HG03139 (cell line): ENCODE measurements at regions not wholly inside any gene's neighbourhood (a gene's known extent, or its start where the extent isn't known, plus 50 kb on each side); places are given as distances from the start of the nearest gene placed in this dataset.
"Not testable (repeated sequence)": the region's sequence is repeated elsewhere in the genome, so short reads cannot be mapped to it uniquely, and the experiment has no call there.

Experiments
- ATAC-seq: cut with Tn5 transposase; IDR thresholded peaks from one replicate; pipeline ENCODE4 v1.9.1; 2021; ENCODE audit not compliant: unreplicated experiment

DNA sequence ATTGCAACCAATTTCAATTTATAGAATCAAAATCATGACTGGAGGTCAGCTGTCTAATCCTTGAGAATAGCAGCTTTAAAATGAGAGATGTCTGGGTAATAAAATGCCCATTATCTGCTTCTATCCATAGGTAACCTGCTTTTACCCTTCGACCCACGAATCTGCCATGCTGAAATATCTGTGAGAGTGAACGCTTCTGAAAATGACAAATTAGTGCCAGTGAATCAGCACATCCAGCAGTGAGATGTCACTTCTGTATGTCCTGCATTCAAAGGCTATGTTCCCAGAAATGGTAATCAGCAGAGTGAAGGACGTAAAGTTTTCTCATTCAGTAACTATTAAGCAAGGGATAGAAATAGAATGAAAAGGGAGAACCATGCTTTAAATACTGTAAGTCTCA is 532.4 kb upstream of the ITGA1 start:
- ATAC-seq = no peak

- ATAC-seq = no peak
Measured at GRCh38 chr5:52262844-52263243, 524.9 kb upstream of the ITGA1 start.

DNA sequence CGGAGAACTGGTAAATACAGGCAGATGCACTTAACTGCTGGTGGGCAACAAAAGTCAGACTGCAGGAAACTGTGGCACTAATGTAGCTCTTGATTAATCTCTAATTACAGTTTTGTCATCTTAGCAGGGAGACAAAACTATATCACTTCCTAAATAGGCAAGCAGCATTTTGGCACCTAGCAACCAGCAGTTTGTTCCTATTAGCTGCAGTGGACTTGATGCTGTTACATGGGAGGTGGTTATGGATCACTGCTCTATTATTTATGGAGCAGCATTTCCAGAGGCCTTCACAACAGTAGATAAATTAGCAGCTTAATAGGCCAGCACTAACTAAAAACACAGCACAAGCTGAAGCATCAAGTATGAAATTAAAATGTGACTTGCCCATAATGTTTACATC is 518.3 kb upstream of the ITGA1 start:
- no peak for ATAC-seq

GRCh38 chr5:52269859-52270258 is 517.9 kb upstream of the ITGA1 start:
- ATAC-seq = no peak

GRCh38 chr5:52275639-52276038 is 512.1 kb upstream of the ITGA1 start:
- ATAC-seq = no peak

- ATAC-seq = no peak
Measured at GRCh38 chr5:52277101-52277500, 510.6 kb upstream of the ITGA1 start.

DNA sequence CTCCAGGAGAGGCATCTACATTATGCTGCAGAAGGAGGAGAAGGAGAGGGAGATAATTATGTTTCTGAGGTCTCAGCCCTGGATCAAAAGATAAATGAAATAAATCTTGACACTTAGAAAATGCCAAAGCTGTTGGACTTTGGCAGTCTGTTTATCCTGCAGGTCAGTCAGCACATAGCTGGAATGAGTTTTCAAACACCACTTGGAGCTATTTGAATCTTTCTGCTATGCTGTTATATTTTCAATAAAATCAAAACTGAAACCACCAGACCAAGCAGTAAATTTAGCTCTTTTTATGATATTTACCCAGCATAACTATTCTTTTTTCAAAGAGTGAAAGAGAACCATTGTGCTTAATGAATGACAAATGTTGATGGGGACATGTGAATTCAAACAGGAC is 505.1 kb upstream of the ITGA1 start:
- ATAC-seq = no peak

DNA sequence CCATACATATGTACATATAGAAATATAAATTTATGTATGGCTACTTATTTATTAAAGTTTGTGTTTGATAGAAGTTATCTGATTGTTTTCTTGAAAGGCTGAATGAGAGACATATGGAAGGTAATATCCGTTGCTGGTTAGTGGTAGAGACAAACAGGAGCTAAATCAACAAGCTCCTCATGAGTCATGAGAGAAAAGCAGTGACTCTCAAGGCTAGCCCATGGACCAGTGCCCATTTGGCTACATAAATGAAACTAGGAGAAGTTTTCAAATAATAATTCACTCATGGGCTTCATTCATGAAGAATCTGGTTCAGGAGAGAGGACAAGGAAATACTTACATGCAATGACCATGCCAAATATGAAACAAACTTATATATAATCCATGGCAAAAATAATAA is 504.5 kb upstream of the ITGA1 start:
- no peak for ATAC-seq

DNA sequence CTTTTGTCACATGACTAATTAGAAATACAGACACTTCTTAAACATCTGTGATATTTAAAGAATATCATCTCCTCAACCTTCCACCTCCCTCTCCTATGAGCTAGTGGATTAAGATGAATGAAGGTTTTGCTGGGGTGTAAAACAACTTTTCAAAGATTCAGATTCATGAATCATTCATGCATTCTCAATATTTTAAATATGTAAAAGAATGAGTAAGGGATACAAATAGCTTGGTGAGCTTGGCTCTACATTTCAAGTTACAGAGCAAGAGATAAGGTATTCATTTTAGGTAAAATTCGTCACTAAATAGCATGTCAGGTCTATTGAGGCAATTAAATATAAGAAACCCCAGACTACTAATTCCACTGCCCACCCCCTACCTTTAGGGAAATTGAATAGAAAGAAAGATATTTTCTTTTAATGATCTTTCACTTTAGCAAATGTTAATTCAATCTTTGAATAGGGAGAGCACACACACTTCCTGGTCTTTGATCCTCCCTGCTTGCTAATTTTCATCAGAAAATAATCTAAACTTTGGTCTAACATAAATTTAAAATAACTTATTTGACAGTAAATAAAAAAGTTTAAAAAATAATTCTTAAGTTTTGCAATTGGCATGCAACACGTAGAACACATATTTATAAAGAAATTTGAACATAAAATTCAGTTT is 486.9 kb upstream of the ITGA1 start:
- no peak for ATAC-seq

GRCh38 chr5:52304816-52305215 is 482.9 kb upstream of the ITGA1 start:
- not testable (repeated sequence) for ATAC-seq

DNA sequence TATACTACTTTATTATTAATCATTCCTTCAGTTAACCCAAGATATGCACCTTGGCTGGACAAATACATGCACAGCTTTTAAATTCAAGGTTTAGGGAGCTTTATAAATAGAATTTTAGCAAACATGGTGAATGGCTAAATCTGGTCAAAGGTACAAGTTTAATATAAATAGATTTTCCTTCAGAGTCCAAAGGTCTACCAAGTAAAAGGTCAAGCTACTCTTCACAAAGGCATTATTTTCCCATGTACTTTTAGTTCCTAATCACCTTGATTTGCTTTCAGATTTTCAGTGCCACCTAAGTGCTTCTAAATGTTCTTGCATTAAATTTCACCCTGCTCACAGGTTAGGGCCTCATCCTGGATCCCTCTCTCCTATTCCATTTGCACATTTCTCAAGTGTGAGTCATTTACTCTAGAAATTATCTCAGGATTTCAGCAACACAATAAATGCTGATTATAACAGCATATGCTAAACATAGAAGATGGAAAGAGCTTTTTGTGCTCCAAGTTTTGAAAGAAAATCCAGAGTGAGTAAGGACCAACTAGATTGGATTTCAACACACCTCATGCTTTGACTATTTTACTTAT is 459.4 kb upstream of the ITGA1 start:
- ATAC-seq = no peak

DNA sequence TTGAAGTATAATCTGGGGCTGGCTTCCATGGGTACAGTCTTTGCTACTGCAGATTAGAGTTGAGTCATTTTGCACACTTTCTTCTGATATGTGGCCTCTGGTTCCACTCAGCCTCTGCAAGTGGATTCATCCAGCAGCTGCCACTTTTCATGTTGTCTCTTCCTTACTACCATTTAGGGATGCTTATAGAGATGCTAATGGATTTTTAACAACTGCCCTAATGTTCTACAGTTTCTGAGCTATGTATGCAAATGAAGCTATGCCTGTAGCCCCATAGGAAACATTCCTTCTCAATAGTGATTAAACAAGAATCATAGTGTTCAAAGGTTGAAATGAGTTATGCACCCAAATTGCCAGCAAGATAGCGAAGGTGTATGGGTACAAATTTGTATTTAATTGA is 456.0 kb upstream of the ITGA1 start:
- no peak for ATAC-seq

DNA sequence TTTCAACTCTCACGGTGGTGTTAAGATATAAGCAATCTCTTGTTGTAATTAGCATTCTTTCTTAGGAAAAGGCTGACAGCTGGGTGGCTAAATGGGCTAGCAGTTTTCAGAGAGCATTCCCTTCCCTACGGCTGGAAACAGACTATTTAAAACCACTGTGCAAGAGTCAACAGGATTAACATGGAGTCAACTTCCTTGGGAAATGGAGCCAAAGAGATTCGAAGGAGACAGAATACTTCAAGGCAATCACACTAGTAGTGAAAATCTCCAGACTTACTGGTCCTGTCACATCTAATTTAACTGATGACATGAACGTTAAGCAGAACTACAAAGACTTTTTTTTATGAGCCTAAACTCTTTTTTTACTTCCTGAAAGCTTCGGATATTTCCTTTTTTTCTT is 453.3 kb upstream of the ITGA1 start:
- ATAC-seq = no peak

DNA sequence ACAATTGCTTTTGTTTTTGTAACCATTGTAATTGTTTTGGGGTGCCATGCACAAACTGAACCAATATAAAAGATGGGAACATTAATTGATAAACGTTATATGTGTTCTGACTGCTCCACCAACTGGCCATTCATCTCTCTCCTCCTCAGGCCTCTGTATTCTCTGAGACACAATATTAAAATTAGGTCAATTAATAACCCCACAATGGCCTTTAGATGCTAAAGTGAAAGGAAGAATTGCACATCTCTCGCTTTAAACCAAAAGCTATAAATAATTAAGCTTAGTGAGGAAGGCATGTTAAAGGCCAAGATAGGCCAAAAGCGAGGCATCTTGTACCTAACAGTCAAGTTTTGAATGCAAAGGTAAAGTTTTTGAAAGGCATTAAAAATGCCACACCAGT is 448.4 kb upstream of the ITGA1 start:
- ATAC-seq = no peak

GRCh38 chr5:52342361-52342760 is 445.4 kb upstream of the ITGA1 start:
- ATAC-seq = no peak

DNA sequence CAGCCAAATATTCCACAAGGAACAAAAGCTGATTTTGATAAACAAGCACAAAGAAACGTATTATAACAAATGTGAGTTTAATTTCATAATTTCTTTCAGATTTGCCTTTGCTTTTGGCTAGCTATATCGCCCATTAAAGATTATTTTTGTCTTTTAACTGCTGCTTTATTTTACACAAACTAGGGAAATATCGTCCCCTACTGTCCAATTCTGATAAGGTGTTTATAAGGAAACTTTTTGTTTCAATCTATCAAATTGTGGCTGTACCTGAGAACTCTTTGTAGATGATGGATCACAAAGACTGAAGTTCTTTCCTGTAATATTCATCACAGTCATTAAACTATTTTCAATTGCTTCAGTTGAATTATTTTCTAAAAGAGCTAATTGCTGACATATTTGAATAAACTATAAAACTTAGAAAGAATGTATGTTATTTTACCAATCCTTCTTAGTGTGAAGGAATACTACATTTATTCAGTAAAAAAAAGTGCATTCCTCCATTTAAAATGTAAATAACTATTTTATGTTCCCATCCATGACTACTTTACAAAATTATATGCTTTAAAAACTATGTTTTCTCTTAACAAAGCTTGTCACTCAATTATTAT is 431.3 kb upstream of the ITGA1 start:
- ATAC-seq = no peak

- ATAC-seq = no peak
Measured at GRCh38 chr5:52359261-52359660, 428.5 kb upstream of the ITGA1 start.

DNA sequence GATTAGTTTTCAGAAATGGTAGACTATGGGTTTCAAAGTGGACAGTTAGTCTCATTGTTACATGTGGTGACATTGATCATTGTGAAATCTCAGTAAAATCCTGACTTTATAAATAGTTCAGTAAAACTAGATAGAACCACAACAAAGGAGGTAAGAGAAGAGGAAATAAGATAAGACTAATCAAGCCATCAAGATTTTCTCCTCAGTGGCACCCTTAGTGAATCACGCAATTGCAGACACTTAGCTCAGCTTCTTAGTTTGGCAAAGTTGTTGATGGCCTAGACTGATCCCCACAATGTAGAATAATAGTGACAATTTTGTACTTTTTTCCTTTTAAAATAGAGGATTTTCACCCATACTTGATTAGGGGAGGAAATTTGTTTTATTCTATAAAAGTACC is 426.7 kb upstream of the ITGA1 start:
- no peak for ATAC-seq

DNA sequence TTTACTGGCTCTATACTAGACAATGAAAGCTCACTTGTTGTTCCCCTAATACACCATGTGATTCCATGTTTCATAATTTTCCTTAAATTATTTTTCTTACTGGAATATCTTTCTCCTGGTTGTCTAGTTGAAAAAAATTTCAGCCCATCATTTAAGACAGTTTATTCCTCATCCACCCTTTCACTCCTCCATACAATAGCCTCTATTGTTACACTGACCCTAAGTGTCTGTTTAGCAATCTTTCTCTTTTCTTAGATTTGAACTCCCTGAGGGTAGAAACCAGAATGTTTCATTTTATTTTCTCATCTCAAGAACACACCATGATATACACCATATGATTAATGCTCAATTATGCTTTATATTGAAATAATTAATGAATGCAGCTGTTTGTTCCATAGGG is 413.4 kb upstream of the ITGA1 start:
- ATAC-seq = no peak

DNA sequence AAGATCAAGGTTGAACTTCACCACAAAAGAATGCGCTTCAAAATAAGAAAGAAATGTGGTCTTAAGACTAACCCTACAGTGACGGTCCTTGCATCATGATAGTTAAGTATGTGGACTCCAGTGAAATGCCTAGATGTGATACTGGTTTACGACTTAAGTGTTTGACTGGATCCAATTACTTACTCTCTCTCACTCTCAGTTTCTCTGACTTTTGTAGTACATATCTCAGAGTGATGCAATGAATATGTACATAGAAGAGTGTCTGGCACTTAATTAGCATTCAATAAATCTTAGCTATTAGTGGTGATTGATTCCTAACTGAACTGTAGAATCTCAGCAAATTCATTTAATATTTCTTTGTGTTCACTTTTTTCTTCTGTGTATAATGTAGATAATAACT is 411.7 kb upstream of the ITGA1 start:
- ATAC-seq = no peak

DNA sequence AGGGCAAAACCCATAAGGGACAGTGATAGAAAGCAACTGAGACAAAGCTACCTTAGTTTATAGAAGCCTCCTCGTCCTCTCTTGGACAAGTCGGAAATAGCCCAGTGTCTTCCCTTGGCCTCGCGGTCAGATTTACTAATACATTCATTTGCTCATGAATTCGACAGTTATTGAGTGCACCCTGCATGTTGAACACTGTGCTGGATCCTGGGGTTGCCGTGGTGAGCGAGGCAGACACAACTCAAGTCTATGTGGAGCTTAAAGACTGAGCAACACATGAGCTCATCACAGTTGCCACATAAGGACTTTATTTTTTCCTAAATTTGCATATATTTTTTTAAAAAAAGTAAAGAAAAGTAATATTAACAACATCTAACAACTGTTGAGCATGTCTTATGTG is 411.1 kb upstream of the ITGA1 start:
- no peak for ATAC-seq

DNA sequence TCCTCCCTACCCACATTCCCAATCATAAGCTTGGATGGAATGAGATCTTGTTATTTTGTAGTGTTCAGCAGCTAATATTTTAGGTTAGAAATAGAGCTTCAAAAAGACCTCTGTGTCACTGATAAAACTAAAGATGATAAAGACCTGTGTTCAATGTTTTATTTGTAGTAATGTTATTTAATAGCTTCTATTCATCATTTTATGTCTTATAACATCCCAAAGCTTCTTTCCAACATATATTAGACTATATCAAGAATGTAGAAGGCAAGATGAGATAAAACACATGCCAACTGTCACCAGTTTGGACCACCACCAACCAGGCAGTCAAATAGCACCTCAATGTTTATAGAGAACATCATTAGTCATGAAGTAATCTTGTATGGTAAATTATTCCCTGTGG is 409.5 kb upstream of the ITGA1 start:
- ATAC-seq = no peak

GRCh38 chr5:52388349-52388748 is 399.4 kb upstream of the ITGA1 start:
- no peak for ATAC-seq
